ENCODE measurements at regions not wholly inside any gene's neighbourhood (a gene's known extent, or its start where the extent isn't known, plus 50 kb on each side); places are given as distances from the start of the nearest gene placed in this dataset.

DNA sequence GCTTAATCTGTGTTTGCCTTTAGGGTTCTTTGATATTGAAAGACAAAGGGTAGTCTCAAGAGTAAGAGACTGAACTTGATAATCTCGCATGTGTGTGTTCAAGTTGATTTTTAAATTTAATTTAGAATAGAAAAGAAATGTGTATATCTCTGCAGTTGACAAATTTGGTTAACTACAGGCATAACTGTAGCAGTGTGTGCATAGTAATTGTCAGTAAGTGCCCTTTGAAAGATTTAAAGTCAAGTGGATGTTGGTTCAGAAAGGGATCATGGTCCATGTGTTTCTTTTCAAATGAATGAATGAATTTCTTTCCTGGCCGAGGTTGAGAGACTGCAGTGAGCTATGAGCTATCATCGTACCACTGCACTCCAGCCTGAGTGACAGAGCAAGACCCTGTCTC is 49.9 kb upstream of the DYRK2 start:
- peaks cover 2% of the 10 kb centered on the region for H3K27me3 Mint-ChIP-seq (ENCODE audit: insufficient read depth, unreplicated experiment)
- Histone ChIP-seq H3K9me3 (no peaks in the 10 kb centered on the region), H3K36me3 (ENCODE audit: control insufficient read depth, insufficient read depth, low read length) (no peaks in the 10 kb centered on the region), H3K27me3 (replicated peaks; ENCODE audit: control insufficient read depth, insufficient read depth, low read length) (no peaks in the 10 kb centered on the region), H3K4me1 (0 out of 2 replicates have a peak, but pooled peaks cover 4% of the 10 kb centered on the region), H3K4me3 (ENCODE audit: low read depth, low read length) (no peak overlapping the region)
- H3K9me3 Mint-ChIP-seq (ENCODE audit: unreplicated experiment), result no peaks in the 10 kb centered on the region
- intact Hi-C loops (cut with micrococcal nuclease; ENCODE audit: unreplicated experiment), result no loop called here
- ChIA-PET CTCF (no interaction called here), POLR2A (no interaction called here)
- no peak overlapping the region for H3K4me3 Mint-ChIP-seq (ENCODE audit: unreplicated experiment)
- H3K4me1 Mint-ChIP-seq (ENCODE audit: low read depth, unreplicated experiment), result peaks cover 1% of the 10 kb centered on the region
- no peak overlapping the region for H3K27ac Mint-ChIP-seq (ENCODE audit: unreplicated experiment)
- no TSS peak for BruUV-seq (replicated peaks)
- TF ChIP-seq, protein P1, sequence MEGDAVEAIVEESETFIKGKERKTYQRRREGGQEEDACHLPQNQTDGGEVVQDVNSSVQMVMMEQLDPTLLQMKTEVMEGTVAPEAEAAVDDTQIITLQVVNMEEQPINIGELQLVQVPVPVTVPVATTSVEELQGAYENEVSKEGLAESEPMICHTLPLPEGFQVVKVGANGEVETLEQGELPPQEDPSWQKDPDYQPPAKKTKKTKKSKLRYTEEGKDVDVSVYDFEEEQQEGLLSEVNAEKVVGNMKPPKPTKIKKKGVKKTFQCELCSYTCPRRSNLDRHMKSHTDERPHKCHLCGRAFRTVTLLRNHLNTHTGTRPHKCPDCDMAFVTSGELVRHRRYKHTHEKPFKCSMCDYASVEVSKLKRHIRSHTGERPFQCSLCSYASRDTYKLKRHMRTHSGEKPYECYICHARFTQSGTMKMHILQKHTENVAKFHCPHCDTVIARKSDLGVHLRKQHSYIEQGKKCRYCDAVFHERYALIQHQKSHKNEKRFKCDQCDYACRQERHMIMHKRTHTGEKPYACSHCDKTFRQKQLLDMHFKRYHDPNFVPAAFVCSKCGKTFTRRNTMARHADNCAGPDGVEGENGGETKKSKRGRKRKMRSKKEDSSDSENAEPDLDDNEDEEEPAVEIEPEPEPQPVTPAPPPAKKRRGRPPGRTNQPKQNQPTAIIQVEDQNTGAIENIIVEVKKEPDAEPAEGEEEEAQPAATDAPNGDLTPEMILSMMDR (IDR thresholded peaks at IDR 0.05; ENCODE audit: insufficient read depth in 1 of 2, low read depth in 1 of 2, low read length in 1 of 2, severe bottlenecking in 1 of 2, unreplicated experiment in 1 of 2), result no peak
- no peaks in the 10 kb centered on the region for H3K36me3 Mint-ChIP-seq (ENCODE audit: insufficient read depth, unreplicated experiment)
- no peak for DNase-seq

Measured in Caco-2 (cell line).